ENCODE measurements at regions not wholly inside any gene's neighbourhood (a gene's known extent, or its start where the extent isn't known, plus 50 kb on each side); places are given as distances from the start of the nearest gene placed in this dataset.
A peak's percentile ranks its signal among the peaks of the same experiment; 100 is the strongest.

- DNase-seq (ENCODE audit: low spot score in 2 of 2) = no peak
- no peak overlapping the region for H3K4me3 ChIP-seq
- no peaks in the 10 kb centered on the region for H3K36me3 ChIP-seq
- no peak overlapping the region for H3K27ac ChIP-seq
- intact Hi-C loops (cut with DNase I; ENCODE audit: low total_unique reads) = no loop called here
- no peaks in the 10 kb centered on the region for H3K27me3 ChIP-seq
- no peaks in the 10 kb centered on the region for H3K9me3 ChIP-seq
- no peaks in the 10 kb centered on the region for H3K4me1 ChIP-seq
- TF ChIP-seq POLR2AphosphoS5 (IDR thresholded peaks at IDR 0.05) = no peak
- TF ChIP-seq, protein P1, sequence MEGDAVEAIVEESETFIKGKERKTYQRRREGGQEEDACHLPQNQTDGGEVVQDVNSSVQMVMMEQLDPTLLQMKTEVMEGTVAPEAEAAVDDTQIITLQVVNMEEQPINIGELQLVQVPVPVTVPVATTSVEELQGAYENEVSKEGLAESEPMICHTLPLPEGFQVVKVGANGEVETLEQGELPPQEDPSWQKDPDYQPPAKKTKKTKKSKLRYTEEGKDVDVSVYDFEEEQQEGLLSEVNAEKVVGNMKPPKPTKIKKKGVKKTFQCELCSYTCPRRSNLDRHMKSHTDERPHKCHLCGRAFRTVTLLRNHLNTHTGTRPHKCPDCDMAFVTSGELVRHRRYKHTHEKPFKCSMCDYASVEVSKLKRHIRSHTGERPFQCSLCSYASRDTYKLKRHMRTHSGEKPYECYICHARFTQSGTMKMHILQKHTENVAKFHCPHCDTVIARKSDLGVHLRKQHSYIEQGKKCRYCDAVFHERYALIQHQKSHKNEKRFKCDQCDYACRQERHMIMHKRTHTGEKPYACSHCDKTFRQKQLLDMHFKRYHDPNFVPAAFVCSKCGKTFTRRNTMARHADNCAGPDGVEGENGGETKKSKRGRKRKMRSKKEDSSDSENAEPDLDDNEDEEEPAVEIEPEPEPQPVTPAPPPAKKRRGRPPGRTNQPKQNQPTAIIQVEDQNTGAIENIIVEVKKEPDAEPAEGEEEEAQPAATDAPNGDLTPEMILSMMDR (IDR thresholded peaks at IDR 0.05) = no peak
- no peak for TF ChIP-seq POLR2A (IDR thresholded peaks at IDR 0.05)
These were observed 55.3 kb upstream of the NRBF2 start for GRCh38 chr10:63077800-63078199.

GRCh38 chr10:63072951-63073350 is 60.2 kb upstream of the NRBF2 start:
- Histone ChIP-seq H3K4me3 (peak overlapping the region in 1 of 3 donors; percentile 28), H3K27me3 (no peaks in the 10 kb centered on the region), H3K27ac (peak overlapping the region; percentile 65 to 71), H3K4me1 (no peaks in the 10 kb centered on the region), H3K36me3 (no peaks in the 10 kb centered on the region), H3K9me3 (no peaks in the 10 kb centered on the region)
- no peak for TF ChIP-seq POLR2AphosphoS5 (IDR thresholded peaks at IDR 0.05)
- TF ChIP-seq POLR2A (IDR thresholded peaks at IDR 0.05) = no peak
- TF ChIP-seq, protein P1 (IDR thresholded peaks at IDR 0.05) = no peak
- DNase-seq (ENCODE audit: low spot score in 2 of 2) = peak in 1 of 2 donors; percentile 73
- intact Hi-C loops (cut with DNase I; ENCODE audit: low total_unique reads) = no loop called here

GRCh38 chr10:63071145-63071544 is 62.0 kb upstream of the NRBF2 start:
- Histone ChIP-seq H3K27me3 (no peaks in the 10 kb centered on the region), H3K36me3 (no peaks in the 10 kb centered on the region), H3K9me3 (no peaks in the 10 kb centered on the region), H3K27ac (no peak overlapping the region), H3K4me3 (no peak overlapping the region), H3K4me1 (no peaks in the 10 kb centered on the region)
- TF ChIP-seq POLR2AphosphoS5 (IDR thresholded peaks at IDR 0.05) (no peak), POLR2A (IDR thresholded peaks at IDR 0.05) (no peak)
- TF ChIP-seq, protein P1 (IDR thresholded peaks at IDR 0.05) = no peak
- intact Hi-C loops (cut with DNase I; ENCODE audit: low total_unique reads) = no loop called here
- no peak for DNase-seq (ENCODE audit: low spot score in 2 of 2)

GRCh38 chr10:63069318-63069717 is 63.8 kb upstream of the NRBF2 start:
- intact Hi-C loops (cut with DNase I; ENCODE audit: low total_unique reads) = no loop called here
- H3K27ac ChIP-seq = no peak overlapping the region
- H3K27me3 ChIP-seq = no peaks in the 10 kb centered on the region
- TF ChIP-seq POLR2AphosphoS5 (IDR thresholded peaks at IDR 0.05) = no peak
- TF ChIP-seq POLR2A (IDR thresholded peaks at IDR 0.05) = no peak
- TF ChIP-seq, protein P1 (IDR thresholded peaks at IDR 0.05) = no peak
- H3K9me3 ChIP-seq = no peaks in the 10 kb centered on the region
- no peaks in the 10 kb centered on the region for H3K4me1 ChIP-seq
- H3K36me3 ChIP-seq = no peaks in the 10 kb centered on the region
- DNase-seq (ENCODE audit: low spot score in 2 of 2) = no peak
- H3K4me3 ChIP-seq = no peak overlapping the region

DNA sequence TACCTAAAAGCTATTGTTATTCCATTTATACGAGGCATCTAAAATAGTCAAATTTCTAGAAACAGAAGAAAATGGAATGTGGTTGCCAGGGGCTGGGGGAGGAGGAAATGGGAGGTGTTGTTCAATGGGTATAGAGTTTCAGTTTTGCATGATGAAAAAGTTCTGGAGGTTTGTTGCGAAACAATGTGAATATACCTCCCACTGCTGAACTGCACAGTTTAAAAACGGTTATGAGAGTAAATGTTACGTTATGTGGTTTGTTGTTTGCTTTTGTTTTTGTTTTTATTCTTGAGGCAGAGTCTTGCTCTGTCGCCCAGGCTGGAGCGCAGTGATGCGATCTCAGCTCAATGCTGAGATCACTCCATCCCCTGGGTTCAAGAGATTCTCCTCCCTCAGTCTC is 64.9 kb upstream of the NRBF2 start:
- intact Hi-C loops (cut with DNase I; ENCODE audit: low total_unique reads) = no loop called here
- H3K27me3 ChIP-seq = no peaks in the 10 kb centered on the region
- H3K4me1 ChIP-seq = no peaks in the 10 kb centered on the region
- H3K4me3 ChIP-seq = no peak overlapping the region
- no peak for DNase-seq (ENCODE audit: low spot score in 2 of 2)
- no peaks in the 10 kb centered on the region for H3K36me3 ChIP-seq
- TF ChIP-seq POLR2AphosphoS5 (IDR thresholded peaks at IDR 0.05) = no peak
- TF ChIP-seq, protein P1 (IDR thresholded peaks at IDR 0.05) = no peak
- no peak for TF ChIP-seq POLR2A (IDR thresholded peaks at IDR 0.05)
- H3K9me3 ChIP-seq = no peaks in the 10 kb centered on the region
- H3K27ac ChIP-seq = no peak overlapping the region
